Progenitor cell of endocrine pancreas (in vitro differentiated cells): ENCODE measurements at regions not wholly inside any gene's neighbourhood (a gene's known extent, or its start where the extent isn't known, plus 50 kb on each side); places are given as distances from the start of the nearest gene placed in this dataset.

Experiments used
- DNase-seq: peaks from one replicate; pipeline ENCODE4 v3.0.0; 2021; ENCODE audit warnings: low spot score; ENCODE audit not compliant: unreplicated experiment
- H3K27ac Mint-ChIP-seq: 2 replicates; pipeline ENCODE4 v1.8.0; 2021; ENCODE audit warnings: mild to moderate bottlenecking, moderate library complexity, mixed read lengths
- H3K27me3 Mint-ChIP-seq: 2 replicates; pipeline ENCODE4 v1.8.0; 2021; ENCODE audit warnings: mixed read lengths
- H3K36me3 Mint-ChIP-seq: 2 replicates; pipeline ENCODE4 v1.8.0; 2022; ENCODE audit warnings: mixed read lengths; ENCODE audit not compliant: insufficient read depth
- H3K4me1 Mint-ChIP-seq: 2 replicates; pipeline ENCODE4 v1.8.0; 2021; ENCODE audit warnings: low read depth, mixed read lengths
- H3K4me3 Mint-ChIP-seq: 2 replicates; pipeline ENCODE4 v1.8.0; 2021; ENCODE audit warnings: low read depth, mild to moderate bottlenecking, moderate library complexity, mixed read lengths
- H3K9me3 Mint-ChIP-seq: 2 replicates; pipeline ENCODE4 v1.8.0; 2021; ENCODE audit warnings: low read depth, mixed read lengths
- CTCF ChIP-seq: fragments of 200-600 bp; sonication (generic); IDR thresholded peaks from one replicate; pipeline ENCODE4 v1.5.0; 2021; ENCODE audit warnings: antibody characterized with exemption, mild to moderate bottlenecking; ENCODE audit not compliant: unreplicated experiment

- Mint-ChIP-seq H3K9me3 (no peaks in the 10 kb centered on the region), H3K4me3 (no peak overlapping the region), H3K27ac (no peak overlapping the region), H3K4me1 (no peaks in the 10 kb centered on the region), H3K27me3 (peaks cover 21% of the 10 kb centered on the region), H3K36me3 (no peaks in the 10 kb centered on the region)
- DNase-seq, result no peak
- TF ChIP-seq CTCF, result no peak
Observed at GRCh38 chr10:4007771-4008170, 222.8 kb upstream of the KLF6 start.

GRCh38 chr10:4006858-4007257 lies 221.8 kb upstream of the KLF6 start:
- no peak for DNase-seq
- Mint-ChIP-seq H3K27ac (no peak overlapping the region), H3K4me3 (no peak overlapping the region), H3K27me3 (peaks cover 21% of the 10 kb centered on the region), H3K4me1 (no peaks in the 10 kb centered on the region), H3K36me3 (no peaks in the 10 kb centered on the region), H3K9me3 (no peaks in the 10 kb centered on the region)
- no peak for TF ChIP-seq CTCF

- no peak for DNase-seq
- Mint-ChIP-seq H3K27me3 (peaks cover 21% of the 10 kb centered on the region), H3K27ac (no peak overlapping the region), H3K4me3 (no peak overlapping the region), H3K36me3 (no peaks in the 10 kb centered on the region), H3K4me1 (no peaks in the 10 kb centered on the region), H3K9me3 (no peaks in the 10 kb centered on the region)
- no peak for TF ChIP-seq CTCF
Observed at GRCh38 chr10:4006051-4006450, 221.0 kb upstream of the KLF6 start.

GRCh38 chr10:4004990-4005389 lies 220.0 kb upstream of the KLF6 start:
- TF ChIP-seq CTCF, result no peak
- Mint-ChIP-seq H3K27me3 (peaks cover 21% of the 10 kb centered on the region), H3K4me3 (no peak overlapping the region), H3K27ac (no peak overlapping the region), H3K4me1 (no peaks in the 10 kb centered on the region), H3K36me3 (peaks cover 3% of the 10 kb centered on the region), H3K9me3 (peaks cover 6% of the 10 kb centered on the region)
- DNase-seq, result no peak

GRCh38 chr10:4004144-4004543 lies 219.1 kb upstream of the KLF6 start:
- H3K4me3 Mint-ChIP-seq, result no peak overlapping the region
- H3K4me1 Mint-ChIP-seq, result no peaks in the 10 kb centered on the region
- H3K27me3 Mint-ChIP-seq, result peaks cover 21% of the 10 kb centered on the region
- peaks cover 8% of the 10 kb centered on the region for H3K9me3 Mint-ChIP-seq
- no peak for TF ChIP-seq CTCF
- H3K27ac Mint-ChIP-seq, result no peak overlapping the region
- DNase-seq, result no peak
- peaks cover 4% of the 10 kb centered on the region for H3K36me3 Mint-ChIP-seq
